ENCODE measurements at regions not wholly inside any gene's neighbourhood (a gene's known extent, or its start where the extent isn't known, plus 50 kb on each side); places are given as distances from the start of the nearest gene placed in this dataset.

DNA sequence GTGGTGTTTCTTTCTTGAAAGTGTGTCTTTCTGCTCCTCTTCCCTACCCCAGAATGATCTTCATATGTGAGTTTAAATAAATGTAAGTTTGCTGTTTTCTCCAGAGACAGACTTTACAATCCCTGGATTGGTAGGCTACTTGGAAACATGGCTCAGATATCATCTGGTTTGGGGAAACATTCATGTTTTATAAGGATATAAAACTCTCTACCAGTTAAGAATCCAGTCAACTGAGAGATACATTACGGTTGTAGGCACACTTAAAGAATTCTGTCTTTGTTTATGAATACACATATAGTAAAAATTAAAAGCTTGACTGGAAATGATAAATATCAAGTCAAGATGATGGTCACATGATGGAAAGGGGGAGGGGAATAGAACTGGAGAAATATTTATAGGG lies 739.3 kb downstream of the SLC4A3 start:
- Histone ChIP-seq H3K23ac (ENCODE audit: insufficient read length, low read depth, low read length) (no peak overlapping the region), H3K18ac (ENCODE audit: insufficient read length, low read depth, low read length) (no peak overlapping the region), H2BK120ac (ENCODE audit: low read depth, low read length, poor library complexity, severe bottlenecking) (no peak overlapping the region), H3K56ac (ENCODE audit: insufficient read length, low read depth, low read length) (no peak overlapping the region), H3K4me1 (ENCODE audit: insufficient read depth, low read length) (no peaks in the 10 kb centered on the region), H4K20me1 (ENCODE audit: control insufficient read depth, insufficient read depth, insufficient read length) (no peaks in the 10 kb centered on the region), H3K14ac (ENCODE audit: insufficient read depth, low read length) (no peak overlapping the region), H3K79me1 (ENCODE audit: insufficient read depth, low read depth, low read length, poor library complexity, severe bottlenecking) (no peaks in the 10 kb centered on the region), H2BK5ac (ENCODE audit: insufficient read length, low read length) (no peak overlapping the region), H3T11ph (ENCODE audit: low read length) (no peak overlapping the region), H2BK15ac (ENCODE audit: low read depth, low read length) (no peak overlapping the region), H3K9me3 (ENCODE audit: control insufficient read depth, low read depth, low read length) (no peaks in the 10 kb centered on the region), H3K23me2 (ENCODE audit: insufficient read length, low read depth, low read length, poor library complexity, severe bottlenecking) (no peaks in the 10 kb centered on the region), H3K79me2 (ENCODE audit: insufficient read depth, low read length) (no peaks in the 10 kb centered on the region), H3K27me3 (ENCODE audit: insufficient read depth, low read length) (no peaks in the 10 kb centered on the region), H3K9ac (ENCODE audit: extremely low read depth, insufficient read length, low read length) (no peak overlapping the region), H4K5ac (ENCODE audit: insufficient read length, low read depth, low read length) (no peak overlapping the region), H2BK20ac (ENCODE audit: low read depth, low read length, poor library complexity, severe bottlenecking) (no peak overlapping the region), H3K4ac (ENCODE audit: low read depth, low read length) (no peak overlapping the region), H3K4me2 (ENCODE audit: insufficient read depth, insufficient read length, low read length) (no peak overlapping the region), H4K91ac (ENCODE audit: insufficient read length, low read depth, low read length) (no peak overlapping the region), H3K27ac (ENCODE audit: insufficient read length, low read depth, low read length) (no peak overlapping the region), H2AK5ac (ENCODE audit: insufficient read length, low read length) (no peak overlapping the region), H4K8ac (replicated peaks; ENCODE audit: insufficient read length, low read depth, low read length) (no peak overlapping the region), H2AFZ (ENCODE audit: low read length) (no peak overlapping the region), H2BK12ac (ENCODE audit: insufficient read length, low read depth, low read length) (no peak overlapping the region)
- TF ChIP-seq, protein P1, sequence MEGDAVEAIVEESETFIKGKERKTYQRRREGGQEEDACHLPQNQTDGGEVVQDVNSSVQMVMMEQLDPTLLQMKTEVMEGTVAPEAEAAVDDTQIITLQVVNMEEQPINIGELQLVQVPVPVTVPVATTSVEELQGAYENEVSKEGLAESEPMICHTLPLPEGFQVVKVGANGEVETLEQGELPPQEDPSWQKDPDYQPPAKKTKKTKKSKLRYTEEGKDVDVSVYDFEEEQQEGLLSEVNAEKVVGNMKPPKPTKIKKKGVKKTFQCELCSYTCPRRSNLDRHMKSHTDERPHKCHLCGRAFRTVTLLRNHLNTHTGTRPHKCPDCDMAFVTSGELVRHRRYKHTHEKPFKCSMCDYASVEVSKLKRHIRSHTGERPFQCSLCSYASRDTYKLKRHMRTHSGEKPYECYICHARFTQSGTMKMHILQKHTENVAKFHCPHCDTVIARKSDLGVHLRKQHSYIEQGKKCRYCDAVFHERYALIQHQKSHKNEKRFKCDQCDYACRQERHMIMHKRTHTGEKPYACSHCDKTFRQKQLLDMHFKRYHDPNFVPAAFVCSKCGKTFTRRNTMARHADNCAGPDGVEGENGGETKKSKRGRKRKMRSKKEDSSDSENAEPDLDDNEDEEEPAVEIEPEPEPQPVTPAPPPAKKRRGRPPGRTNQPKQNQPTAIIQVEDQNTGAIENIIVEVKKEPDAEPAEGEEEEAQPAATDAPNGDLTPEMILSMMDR (conservative IDR thresholded peaks at IDR 0.05), result no peak
- no peak overlapping the region for H3K4me3 Mint-ChIP-seq
- no peaks in the 10 kb centered on the region for H3K27me3 Mint-ChIP-seq (ENCODE audit: low read depth)
- no peak overlapping the region for H3K27ac Mint-ChIP-seq
- WGBS (ENCODE audit: extremely low coverage, insufficient read length, low lambda C conversion rate), result no CpG with 5 or more reads among the region's 1 CpG
- H3K36me3 Mint-ChIP-seq (ENCODE audit: insufficient read depth in 1 of 3, low read depth in 3 of 3), result peaks cover 0 to 9% (median 2%) of the 10 kb centered on the region in 3 experiments; a peak in 2 of 7 replicates
- H3K9me3 Mint-ChIP-seq, result peaks cover 5 to 11% of the 10 kb centered on the region in 2 experiments; a peak in 4 of 5 replicates
- DNase-seq, result no peak
- no peaks in the 10 kb centered on the region for H3K4me1 Mint-ChIP-seq
